ENCODE measurements at regions not wholly inside any gene's neighbourhood (a gene's known extent, or its start where the extent isn't known, plus 50 kb on each side); places are given as distances from the start of the nearest gene placed in this dataset.
A peak's percentile ranks its signal among the peaks of the same experiment; 100 is the strongest.
"Not testable (repeated sequence)": the region's sequence is repeated elsewhere in the genome, so short reads cannot be mapped to it uniquely, and the experiment has no call there.

DNA sequence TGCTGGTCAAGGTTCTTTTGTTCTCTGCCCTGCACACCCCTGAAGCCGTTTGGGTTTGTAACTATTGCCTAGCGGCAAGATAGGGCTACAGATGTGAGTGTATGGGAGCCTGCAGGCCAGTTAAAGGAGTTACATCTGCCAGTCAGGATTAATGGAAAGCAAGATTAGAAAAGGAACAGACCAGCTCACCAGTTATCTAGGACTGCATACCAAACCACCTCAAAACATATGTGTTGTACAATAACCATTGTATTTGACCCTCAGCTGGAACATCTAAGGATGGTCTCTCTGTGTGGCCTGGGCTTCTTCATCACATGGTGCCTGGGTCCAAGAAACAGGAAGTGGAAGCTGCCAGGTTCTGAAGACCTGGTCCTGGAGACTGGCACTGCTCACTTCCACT lies 52.5 kb upstream of the FBXO28 start:
- DNase-seq (ENCODE audit: low read depth) = no peak

- no peak for DNase-seq (ENCODE audit: low read depth)
Observed at GRCh38 chr1:224059897-224060427, 53.9 kb upstream of the FBXO28 start.

DNA sequence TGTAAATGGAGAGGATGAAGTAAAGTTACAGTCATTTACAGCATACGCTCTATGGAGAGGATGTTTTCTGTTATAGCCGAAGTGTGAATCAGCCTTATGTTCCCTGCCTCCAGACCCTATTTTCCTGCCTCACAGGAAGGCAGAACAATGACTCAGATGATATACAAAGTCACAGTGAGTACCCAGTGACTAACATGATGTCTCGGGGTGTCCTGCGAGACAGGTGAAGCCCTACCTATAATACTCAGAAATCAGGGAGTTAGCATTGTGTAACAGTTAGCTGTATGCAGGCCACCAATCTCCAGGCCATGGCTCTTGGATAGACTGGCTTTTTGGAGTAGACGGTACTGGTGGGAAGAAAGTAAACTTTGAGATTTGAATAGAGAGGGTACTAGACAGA lies 55.6 kb upstream of the FBXO28 start:
- peak; percentile 89 for DNase-seq (ENCODE audit: low read depth)

DNA sequence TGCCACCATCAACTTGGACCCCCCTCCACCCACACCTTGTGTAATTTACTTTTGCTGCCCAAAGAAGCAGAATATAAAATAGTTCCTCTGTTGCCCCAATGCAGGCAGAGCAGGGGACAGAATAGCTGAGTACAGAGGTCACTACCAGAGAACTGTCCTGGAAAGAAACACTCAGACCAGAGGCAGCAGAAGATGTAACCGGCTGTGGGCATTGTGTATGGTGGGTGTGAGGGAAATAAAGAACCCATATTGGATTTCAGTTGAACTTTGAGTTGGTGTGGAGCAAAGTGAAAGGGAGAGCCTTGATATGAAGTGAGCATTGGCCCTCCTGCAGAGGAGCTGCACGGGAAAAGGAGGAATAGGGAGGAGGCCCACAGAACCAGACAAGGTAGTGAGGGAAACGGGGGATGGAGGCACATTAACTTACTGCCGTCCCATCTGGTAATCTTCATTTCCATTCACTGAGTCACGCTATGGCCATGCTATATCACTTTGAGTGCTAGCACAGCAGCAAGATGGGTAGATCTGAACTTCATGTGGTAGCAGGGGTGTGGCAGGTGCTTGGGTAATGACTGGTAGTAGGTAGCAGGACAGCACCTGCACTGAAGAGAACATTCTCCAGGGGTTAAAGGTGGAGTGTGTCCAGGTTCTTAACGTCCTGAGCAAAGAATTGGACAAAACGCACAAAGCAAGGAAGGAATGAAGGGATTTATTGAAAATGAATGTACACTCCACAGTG lies 56.3 kb upstream of the FBXO28 start:
- DNase-seq (ENCODE audit: low read depth) = no peak

- peak; percentile 45 for DNase-seq (ENCODE audit: low read depth)
Observed at GRCh38 chr1:224054611-224055010, 59.3 kb upstream of the FBXO28 start.

DNA sequence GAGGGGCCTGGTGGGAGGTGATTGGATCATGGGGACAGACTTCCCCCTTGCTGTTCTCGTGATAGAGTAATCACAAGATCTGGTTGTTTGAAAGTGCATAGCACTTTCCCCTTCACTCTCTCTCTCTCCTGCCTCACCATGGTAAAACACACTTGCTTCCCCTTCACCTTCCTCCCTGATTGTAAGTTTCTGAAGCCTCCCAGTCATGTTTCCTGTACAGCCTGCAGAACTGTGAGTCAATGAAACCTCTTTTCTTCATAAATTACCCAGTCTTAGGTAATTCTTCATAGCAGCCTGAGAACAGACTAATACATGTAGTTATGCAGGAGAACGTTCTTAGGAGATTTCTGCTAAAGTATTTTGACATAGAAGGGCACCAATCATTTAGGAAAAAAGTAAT lies 59.9 kb upstream of the FBXO28 start:
- peak; percentile 48 for DNase-seq (ENCODE audit: low read depth)

- no peak for DNase-seq (ENCODE audit: low read depth)
Observed at GRCh38 chr1:224053456-224053855, 60.5 kb upstream of the FBXO28 start.

- peak; percentile 93 for DNase-seq (ENCODE audit: low read depth)
Observed at GRCh38 chr1:224052772-224053171, 61.1 kb upstream of the FBXO28 start.

DNA sequence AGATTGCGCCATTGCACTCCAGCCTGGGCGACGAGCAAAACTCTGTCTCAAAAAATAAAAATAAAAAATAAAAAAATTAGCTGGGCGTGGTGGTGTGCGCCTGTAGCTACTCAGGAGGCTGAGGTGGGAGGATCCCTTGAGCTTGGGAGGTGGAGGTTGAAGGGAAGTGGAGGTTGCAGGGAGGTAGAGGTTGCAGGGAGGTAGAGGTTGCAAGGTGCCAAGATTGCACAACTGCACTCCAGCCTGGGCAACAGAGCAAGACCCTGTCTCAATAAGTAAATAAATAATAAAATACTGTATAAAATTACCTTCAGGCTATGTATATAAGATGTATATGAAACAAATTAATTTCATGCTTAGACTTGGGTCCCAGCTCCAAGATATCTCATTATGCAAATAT lies 62.1 kb upstream of the FBXO28 start:
- not testable (repeated sequence) for DNase-seq (ENCODE audit: low read depth)

DNA sequence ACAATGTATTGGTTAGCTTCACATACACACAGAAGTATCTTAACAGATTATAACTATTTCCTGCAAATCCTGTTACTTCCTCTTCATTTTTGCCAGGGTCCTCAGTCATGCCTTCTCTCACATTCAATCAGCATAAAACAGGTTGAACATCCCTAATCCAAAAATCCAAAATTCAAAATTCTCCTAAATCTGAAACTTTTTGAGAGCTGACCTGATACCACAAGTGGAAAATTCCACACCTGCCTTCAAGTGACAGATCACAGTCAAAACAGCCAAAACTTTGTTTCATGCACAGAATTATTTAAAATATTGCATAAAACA lies 62.9 kb upstream of the FBXO28 start:
- DNase-seq (ENCODE audit: low read depth) = no peak

DNA sequence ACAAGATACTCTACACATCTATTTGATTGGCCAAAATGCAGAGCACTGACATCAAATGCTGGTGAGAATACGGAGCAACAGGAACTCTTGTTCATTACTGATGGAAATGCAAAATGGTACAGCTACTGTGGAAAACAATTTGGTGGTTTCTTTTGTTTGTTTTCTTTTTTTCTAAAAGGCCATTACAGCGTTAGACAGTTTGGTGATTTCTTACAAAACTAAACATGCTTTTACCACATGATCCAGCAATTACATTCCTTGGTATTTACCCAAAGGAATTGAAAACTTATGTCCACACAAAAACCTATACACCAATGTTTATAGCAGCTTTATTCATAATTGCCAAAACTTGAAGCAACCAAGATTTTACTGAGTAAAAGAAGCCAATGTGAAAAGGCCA lies 66.4 kb upstream of the FBXO28 start:
- peak; percentile 31 for DNase-seq (ENCODE audit: low read depth)

DNA sequence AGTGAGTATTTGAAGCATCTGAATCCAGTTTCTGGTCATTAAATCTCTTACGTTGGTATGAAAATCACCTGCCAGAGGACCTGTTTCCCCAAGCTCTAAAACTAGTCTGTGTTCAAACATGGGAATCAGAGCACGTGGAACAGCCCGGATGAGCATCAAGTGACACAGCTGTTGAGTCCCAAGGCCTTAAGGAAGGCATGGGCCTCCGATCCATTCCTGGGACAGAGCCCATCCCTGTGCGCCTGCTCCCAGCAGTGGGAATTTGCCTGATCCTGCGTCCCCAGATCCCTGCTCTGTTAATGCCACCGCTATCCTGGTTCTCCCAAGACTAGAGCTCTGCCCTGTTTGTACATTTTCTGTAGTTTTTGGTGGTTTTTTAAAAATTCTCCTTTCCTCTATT lies 68.4 kb upstream of the FBXO28 start:
- no peak for DNase-seq (ENCODE audit: low read depth)

DNA sequence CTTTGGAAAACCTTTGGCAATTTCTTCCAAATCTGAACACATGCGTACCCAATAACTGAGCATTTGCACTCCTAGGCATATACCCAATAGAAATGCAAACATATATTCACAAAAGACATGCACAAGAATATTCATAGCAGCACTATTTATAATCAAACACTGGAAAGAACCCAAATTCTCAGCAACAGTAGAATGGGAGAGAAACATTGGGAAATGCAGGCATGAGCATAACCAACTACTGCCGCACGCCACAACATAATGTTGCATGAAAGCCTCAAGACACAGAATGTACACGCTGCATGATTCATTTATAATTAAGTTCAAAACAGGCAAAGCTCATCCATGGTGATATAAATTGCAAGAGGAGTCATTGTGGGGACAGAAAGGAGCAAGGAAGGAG lies 69.5 kb upstream of the FBXO28 start:
- DNase-seq (ENCODE audit: low read depth) = no peak

DNA sequence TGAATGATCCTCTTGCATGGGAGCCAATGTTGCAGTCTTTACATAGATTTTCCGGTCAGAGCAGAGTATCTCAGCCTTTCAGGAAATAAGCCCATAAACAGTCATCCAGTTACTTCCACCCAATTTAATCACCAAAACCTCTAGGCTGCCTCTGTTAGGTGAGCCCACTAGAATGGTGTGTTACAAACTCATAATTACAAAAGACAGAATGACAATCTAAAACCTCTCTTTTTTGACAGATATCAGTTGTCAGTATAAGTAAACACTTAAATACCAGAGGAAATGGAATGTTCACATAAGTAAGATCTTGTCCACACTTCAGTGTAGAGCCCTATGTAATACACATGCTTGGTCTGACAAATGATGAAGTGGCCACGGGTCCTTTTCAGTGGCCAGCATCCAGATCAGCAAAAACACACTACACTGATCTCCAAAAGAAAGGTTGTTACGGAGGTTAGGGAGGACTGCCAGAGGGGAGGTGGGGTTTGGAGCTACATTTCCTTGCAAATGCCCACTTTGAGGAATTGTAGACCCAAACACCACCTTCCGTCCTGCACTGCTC lies 71.3 kb upstream of the FBXO28 start:
- peak; percentile 24 for DNase-seq (ENCODE audit: low read depth)

GRCh38 chr1:224041032-224041431 lies 72.9 kb upstream of the FBXO28 start:
- DNase-seq (ENCODE audit: low read depth) = no peak

GRCh38 chr1:224040423-224040822 lies 73.5 kb upstream of the FBXO28 start:
- DNase-seq (ENCODE audit: low read depth) = not testable (repeated sequence)

- DNase-seq (ENCODE audit: low read depth) = not testable (repeated sequence)
Observed at GRCh38 chr1:224040006-224040405, 73.9 kb upstream of the FBXO28 start.

DNA sequence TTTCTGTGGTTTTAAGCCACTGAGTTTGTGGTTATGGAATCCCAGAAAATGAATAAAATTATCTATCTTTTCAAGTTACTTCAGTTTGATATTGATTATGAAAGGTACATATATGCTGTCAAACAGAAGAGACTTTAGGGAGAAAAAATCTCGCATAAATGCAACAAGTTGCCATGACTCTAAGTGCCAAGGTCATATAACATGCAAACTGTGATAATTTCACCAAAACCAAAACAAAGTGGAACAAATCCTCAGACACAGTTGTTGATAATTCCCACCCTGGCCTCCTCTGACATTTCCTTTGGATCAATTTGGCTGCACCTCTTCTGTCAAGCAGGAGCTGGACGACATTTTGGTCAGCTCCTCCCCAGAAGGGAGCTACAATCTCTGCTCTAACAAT lies 75.1 kb upstream of the FBXO28 start:
- not testable (repeated sequence) for DNase-seq (ENCODE audit: low read depth)

- not testable (repeated sequence) for DNase-seq (ENCODE audit: low read depth)
Observed at GRCh38 chr1:224037362-224037761, 76.5 kb upstream of the FBXO28 start.

DNA sequence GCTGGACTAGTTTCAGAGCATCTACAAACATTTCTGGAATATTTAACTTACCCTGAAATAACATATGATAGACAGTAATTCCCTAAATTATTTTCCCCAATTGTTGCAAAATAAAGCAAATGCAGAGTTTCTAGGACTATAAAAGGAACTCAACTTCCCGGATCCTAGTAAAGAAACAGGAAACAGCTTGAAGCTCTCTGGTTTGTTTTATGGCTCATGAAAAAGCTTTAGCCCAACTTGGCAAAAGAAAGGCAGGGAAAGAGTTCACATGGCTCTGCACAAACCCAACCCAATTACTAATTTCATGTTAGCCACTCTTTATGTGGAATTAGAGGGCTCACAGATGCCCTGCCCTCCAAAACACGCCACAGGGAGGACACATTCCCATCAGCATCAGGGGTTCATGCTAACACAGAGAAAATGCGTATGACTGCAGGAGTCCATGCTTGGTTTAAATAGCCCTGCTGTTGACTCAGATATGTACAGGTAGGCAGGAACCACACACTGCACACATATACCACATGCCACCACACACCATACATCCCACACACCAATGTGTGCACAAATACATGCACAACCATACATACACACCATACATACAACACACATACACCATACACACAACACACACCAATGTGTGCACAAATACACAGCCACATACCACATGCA lies 81.2 kb upstream of the FBXO28 start:
- DNase-seq (ENCODE audit: low read depth) = not testable (repeated sequence)

DNA sequence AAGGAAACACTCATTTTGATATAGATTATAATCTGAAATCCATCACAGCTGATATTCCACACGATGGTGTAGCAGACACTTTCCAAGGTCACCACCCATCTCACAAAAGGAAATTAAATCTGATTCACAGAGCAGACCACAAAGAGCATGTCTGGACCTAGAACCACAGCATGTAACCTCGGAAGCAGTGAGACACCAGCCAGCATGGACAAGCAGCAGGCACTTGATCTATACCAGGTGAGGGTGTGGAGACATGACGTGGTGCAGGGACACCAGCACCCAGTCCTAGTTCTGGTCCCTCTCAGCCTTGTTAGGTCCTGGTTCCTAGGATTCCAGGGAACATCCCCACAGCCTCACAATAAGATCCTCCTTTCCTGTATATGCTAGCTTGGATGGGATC lies 81.9 kb upstream of the FBXO28 start:
- DNase-seq (ENCODE audit: low read depth) = not testable (repeated sequence)

DNA sequence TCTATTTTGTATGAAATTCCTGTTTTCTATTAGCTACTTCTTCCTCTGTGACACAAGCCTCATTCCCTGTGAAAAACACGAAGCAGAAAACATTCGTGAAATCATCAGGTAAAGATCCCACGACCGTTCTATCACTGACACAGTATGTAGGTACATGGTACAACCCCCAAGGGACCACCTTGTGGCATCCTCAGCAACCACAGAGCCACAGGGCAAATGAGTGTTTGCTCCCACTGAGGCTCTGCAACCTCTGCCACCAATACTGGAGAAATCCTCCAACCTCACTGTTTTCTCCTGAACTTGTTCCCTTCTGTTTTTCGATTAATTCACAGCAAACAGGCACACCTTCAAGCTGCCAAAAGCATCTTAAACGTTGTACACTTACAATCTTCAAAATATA lies 83.7 kb upstream of the FBXO28 start:
- not testable (repeated sequence) for DNase-seq (ENCODE audit: low read depth)

GRCh38 chr1:224029286-224030025 lies 84.5 kb upstream of the FBXO28 start:
- not testable (repeated sequence) for DNase-seq (ENCODE audit: low read depth)

All from ELR (cell line).